WERI-Rb-1 (cell line): ENCODE measurements at regions not wholly inside any gene's neighbourhood (a gene's known extent, or its start where the extent isn't known, plus 50 kb on each side); places are given as distances from the start of the nearest gene placed in this dataset.

Source experiments
- DNase-seq: peaks from one replicate; pipeline ENCODE4 v3.0.0-alpha.2; 2020
- H3K27ac ChIP-seq: fragments of 250-450 bp; sonication (Bioruptor Pico); 2 replicates; pipeline ENCODE4 v1.5.1; 2020; ENCODE audit warnings: mild to moderate bottlenecking, moderate library complexity
- H3K27me3 ChIP-seq: fragments of 250-450 bp; sonication (Bioruptor Pico); 2 replicates; pipeline ENCODE4 v1.5.1; 2021; ENCODE audit warnings: mild to moderate bottlenecking, low read depth, moderate library complexity; ENCODE audit not compliant: insufficient read depth, severe bottlenecking
- H3K36me3 ChIP-seq: fragments of 250-450 bp; sonication (Bioruptor Pico); 2 replicates; pipeline ENCODE4 v1.5.1; 2020; ENCODE audit warnings: mild to moderate bottlenecking, moderate library complexity
- H3K4me3 ChIP-seq: 2 replicates; pipeline ENCODE4 v1.5.1; 2011; ENCODE audit warnings: low read depth, mild to moderate bottlenecking, control low read depth, low read length
- H3K9me3 ChIP-seq: fragments of 250-450 bp; sonication (Bioruptor Pico); 2 replicates; pipeline ENCODE4 v1.5.1; 2021; ENCODE audit warnings: mild to moderate bottlenecking, moderate library complexity; ENCODE audit not compliant: severe bottlenecking
- TF ChIP-seq, protein P1 (sequence below): IDR thresholded peaks from 2 replicates; pipeline ENCODE4 v1.5.1; 2011; ENCODE audit warnings: low read depth, mild to moderate bottlenecking, control low read depth, inconsistent platforms, low read length

DNA sequence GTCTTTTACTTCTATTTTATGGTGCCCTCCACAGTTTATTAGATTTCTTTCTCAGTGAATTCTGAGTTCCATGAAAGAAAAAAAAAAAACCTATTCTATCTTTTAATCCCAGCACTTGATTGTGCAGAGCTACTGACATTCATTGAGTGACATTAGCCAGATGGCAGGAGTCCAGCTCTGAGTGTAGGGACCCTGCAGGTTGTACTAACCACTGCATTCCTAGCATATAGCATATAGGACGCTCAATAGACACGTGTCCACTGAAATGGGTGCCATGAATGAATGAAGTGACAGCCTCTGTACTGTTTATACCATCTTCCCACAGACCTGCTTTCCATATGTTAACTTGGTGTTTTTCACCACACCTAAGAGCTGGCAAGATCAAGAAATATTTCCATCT lies 206.3 kb downstream of the RAP2A start:
- no peaks in the 10 kb centered on the region for H3K36me3 ChIP-seq
- H3K4me3 ChIP-seq = no peak overlapping the region
- no peak overlapping the region for H3K27ac ChIP-seq
- H3K9me3 ChIP-seq = no peaks in the 10 kb centered on the region
- peaks cover 2% of the 10 kb centered on the region for H3K27me3 ChIP-seq
- peak; percentile 46 for DNase-seq
- TF ChIP-seq, protein P1, sequence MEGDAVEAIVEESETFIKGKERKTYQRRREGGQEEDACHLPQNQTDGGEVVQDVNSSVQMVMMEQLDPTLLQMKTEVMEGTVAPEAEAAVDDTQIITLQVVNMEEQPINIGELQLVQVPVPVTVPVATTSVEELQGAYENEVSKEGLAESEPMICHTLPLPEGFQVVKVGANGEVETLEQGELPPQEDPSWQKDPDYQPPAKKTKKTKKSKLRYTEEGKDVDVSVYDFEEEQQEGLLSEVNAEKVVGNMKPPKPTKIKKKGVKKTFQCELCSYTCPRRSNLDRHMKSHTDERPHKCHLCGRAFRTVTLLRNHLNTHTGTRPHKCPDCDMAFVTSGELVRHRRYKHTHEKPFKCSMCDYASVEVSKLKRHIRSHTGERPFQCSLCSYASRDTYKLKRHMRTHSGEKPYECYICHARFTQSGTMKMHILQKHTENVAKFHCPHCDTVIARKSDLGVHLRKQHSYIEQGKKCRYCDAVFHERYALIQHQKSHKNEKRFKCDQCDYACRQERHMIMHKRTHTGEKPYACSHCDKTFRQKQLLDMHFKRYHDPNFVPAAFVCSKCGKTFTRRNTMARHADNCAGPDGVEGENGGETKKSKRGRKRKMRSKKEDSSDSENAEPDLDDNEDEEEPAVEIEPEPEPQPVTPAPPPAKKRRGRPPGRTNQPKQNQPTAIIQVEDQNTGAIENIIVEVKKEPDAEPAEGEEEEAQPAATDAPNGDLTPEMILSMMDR = 0 out of 2 replicates have a peak, but pooled peaks have one; percentile 19

DNA sequence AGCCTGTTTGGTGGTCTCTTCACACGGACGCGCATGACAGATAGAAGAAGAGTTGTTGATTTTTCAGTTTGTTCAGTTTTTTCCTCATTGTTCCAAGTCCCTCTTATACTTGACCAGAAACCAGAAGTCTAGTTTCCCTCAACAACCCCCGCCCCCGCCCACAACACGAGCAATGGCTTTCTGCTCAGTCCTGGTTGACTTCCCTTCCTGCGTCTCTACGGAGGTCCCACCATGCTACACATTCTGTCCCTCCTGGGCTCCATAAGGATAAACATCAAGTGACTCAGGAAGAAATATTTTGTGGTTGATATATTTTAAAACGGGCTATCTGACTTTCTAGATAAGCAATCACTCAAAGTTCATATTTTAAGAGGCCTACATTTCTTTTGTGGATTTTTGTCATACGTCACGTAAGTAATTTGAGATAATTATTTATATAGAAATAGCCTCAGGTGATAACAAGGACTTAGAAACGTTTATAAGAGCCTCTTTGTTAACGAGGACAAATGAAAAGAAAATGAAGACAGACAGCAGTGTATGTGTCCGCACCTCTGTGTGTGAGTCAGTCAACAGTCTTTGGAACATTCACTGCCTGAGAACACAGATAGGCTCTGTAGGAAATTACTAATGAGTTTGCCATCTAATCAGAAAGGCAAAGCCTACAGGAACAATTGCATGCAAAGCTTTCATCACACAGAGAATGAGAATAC lies 214.4 kb downstream of the RAP2A start:
- no peaks in the 10 kb centered on the region for H3K9me3 ChIP-seq
- no peak overlapping the region for H3K27ac ChIP-seq
- no peak overlapping the region for H3K4me3 ChIP-seq
- DNase-seq = no peak
- H3K36me3 ChIP-seq = no peaks in the 10 kb centered on the region
- TF ChIP-seq, protein P1 = no peak
- peaks cover 2% of the 10 kb centered on the region for H3K27me3 ChIP-seq

DNA sequence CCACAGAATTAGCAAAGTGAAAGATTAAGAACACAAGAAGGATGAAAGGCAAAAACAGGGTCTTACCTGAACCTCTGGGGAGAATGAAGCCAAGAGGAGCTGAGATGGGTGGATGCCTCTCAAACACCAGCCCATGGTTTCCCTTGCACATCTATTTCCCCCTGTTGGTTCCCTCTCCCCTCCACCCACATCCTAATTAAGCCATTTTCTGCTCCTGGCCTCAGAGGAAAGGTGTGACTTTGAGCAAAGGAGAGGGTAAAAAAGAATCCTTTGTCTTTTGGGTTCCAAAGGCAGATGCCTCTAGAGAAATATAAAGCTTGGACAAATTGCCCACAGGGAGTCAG lies 214.9 kb downstream of the RAP2A start:
- Histone ChIP-seq H3K27ac (no peak overlapping the region), H3K36me3 (no peaks in the 10 kb centered on the region), H3K9me3 (no peaks in the 10 kb centered on the region), H3K4me3 (no peak overlapping the region), H3K27me3 (no peaks in the 10 kb centered on the region)
- TF ChIP-seq, protein P1 = no peak
- DNase-seq = no peak

DNA sequence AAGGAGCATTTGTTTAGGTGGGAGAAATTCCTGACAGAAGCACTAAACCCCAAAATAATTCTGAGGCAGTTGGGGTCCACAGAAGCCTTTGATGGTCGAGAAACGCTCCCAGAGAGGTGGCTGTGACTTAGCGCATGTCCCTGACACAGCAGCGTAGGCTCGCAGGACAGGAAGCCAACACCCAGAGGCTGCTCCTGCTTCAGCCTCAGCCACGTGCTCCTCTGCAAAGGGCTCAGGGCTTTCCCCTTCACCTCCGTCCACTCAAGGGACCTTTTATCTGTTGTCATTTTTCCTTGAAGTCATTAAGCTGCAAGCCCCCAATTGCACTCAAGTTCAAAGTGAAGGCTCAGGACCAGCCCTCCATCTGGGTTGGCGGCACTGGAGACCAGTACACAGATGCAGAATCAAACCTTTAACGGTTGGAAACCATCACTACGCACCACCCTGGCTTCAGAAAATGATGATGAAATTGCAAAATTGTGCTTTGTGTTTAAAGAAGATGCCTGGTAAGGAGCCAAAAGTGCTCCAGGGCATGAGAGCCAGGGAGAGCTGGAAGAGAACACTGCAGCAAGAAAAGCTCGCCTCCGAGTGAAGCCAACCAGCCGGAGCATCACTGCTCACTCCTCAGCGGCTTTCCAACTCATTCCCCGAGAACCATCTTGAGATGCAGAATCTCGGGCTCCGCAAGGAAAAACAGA lies 219.6 kb downstream of the RAP2A start:
- H3K4me3 ChIP-seq = no peak overlapping the region
- H3K27ac ChIP-seq = no peak overlapping the region
- DNase-seq = no peak
- TF ChIP-seq, protein P1 = no peak
- H3K36me3 ChIP-seq = no peaks in the 10 kb centered on the region
- H3K27me3 ChIP-seq = no peaks in the 10 kb centered on the region
- no peaks in the 10 kb centered on the region for H3K9me3 ChIP-seq

DNA sequence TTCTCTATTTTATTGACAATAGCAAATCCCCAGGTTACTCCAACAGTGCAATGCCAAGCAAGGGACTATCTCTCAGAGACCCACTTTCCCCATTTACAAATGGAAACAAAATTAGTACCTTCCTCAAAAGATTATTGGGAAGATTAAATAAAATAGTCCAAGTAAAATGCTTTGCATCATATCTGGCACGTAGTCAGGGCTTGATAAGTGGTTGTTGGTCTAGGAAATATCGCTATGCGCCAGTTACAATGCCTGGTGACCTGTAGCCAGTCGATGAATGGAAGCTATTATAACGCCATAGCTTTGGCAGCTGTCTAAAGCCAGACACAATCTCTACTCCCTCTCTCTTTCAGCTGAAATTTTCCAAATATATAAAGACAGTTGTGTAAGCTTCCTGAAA lies 220.3 kb downstream of the RAP2A start:
- Histone ChIP-seq H3K27ac (no peak overlapping the region), H3K4me3 (no peak overlapping the region), H3K9me3 (no peaks in the 10 kb centered on the region), H3K27me3 (no peaks in the 10 kb centered on the region), H3K36me3 (no peaks in the 10 kb centered on the region)
- TF ChIP-seq, protein P1 = no peak
- DNase-seq = no peak
